Nephron (organoid): ENCODE measurements at regions not wholly inside any gene's neighbourhood (a gene's known extent, or its start where the extent isn't known, plus 50 kb on each side); places are given as distances from the start of the nearest gene placed in this dataset.
"Not testable (repeated sequence)": the region's sequence is repeated elsewhere in the genome, so short reads cannot be mapped to it uniquely, and the experiment has no call there.

Source experiments
- H3K27ac Mint-ChIP-seq, 3 experiments: 2 replicates each; pipeline ENCODE4 v1.8.0; 2020; ENCODE audit warnings: mixed read lengths in 3 of 3, mild to moderate bottlenecking in 2 of 3, moderate library complexity in 1 of 3
- H3K27me3 Mint-ChIP-seq: 2 replicates; pipeline ENCODE4 v1.8.0; 2021; ENCODE audit warnings: low read depth, mild to moderate bottlenecking, moderate library complexity, mixed read lengths
- H3K36me3 Mint-ChIP-seq: 2 replicates; pipeline ENCODE4 v1.8.0; 2020; ENCODE audit warnings: low read depth, mixed read lengths
- H3K4me1 Mint-ChIP-seq: 2 replicates; pipeline ENCODE4 v1.8.0; 2020; ENCODE audit warnings: mixed read lengths
- H3K4me3 Mint-ChIP-seq, 3 experiments: 2 replicates each; pipeline ENCODE4 v1.8.0; 2020; ENCODE audit warnings: mild to moderate bottlenecking in 3 of 3, mixed read lengths in 3 of 3, moderate library complexity in 2 of 3
- H3K9me3 Mint-ChIP-seq: 2 replicates; pipeline ENCODE4 v1.8.0; 2020; ENCODE audit warnings: mixed read lengths
- CTCF ChIP-seq, 3 experiments: fragments of 200-600 bp; sonication (generic); IDR thresholded peaks; one replicate each; pipeline ENCODE4 v1.5.0; 2021; ENCODE audit warnings: antibody characterized with exemption in 3 of 3; ENCODE audit not compliant: unreplicated experiment in 3 of 3

- Mint-ChIP-seq H3K4me3 (no peak overlapping the region), H3K27me3 (no peaks in the 10 kb centered on the region), H3K27ac (no peak overlapping the region), H3K9me3 (no peaks in the 10 kb centered on the region), H3K4me1 (no peaks in the 10 kb centered on the region), H3K36me3 (no peaks in the 10 kb centered on the region)
- TF ChIP-seq CTCF (IDR thresholded peaks at IDR 0.05; ENCODE audit: unreplicated experiment in 3 of 3): no peak
Measured at GRCh38 chr4:89502581-89502980, 195.0 kb upstream of the GPRIN3 start.

GRCh38 chr4:89497517-89498308 lies 190.1 kb upstream of the GPRIN3 start:
- peaks cover 3% of the 10 kb centered on the region for H3K4me1 Mint-ChIP-seq
- H3K4me3 Mint-ChIP-seq: no peak overlapping the region
- no peaks in the 10 kb centered on the region for H3K36me3 Mint-ChIP-seq
- H3K9me3 Mint-ChIP-seq: peaks cover 2% of the 10 kb centered on the region
- TF ChIP-seq CTCF (IDR thresholded peaks at IDR 0.05; ENCODE audit: unreplicated experiment in 3 of 3): no peak
- H3K27me3 Mint-ChIP-seq: no peaks in the 10 kb centered on the region
- no peak overlapping the region for H3K27ac Mint-ChIP-seq

- Mint-ChIP-seq H3K36me3 (no peaks in the 10 kb centered on the region), H3K27ac (no peak overlapping the region), H3K4me3 (no peak overlapping the region), H3K9me3 (peaks cover 2% of the 10 kb centered on the region), H3K27me3 (no peaks in the 10 kb centered on the region), H3K4me1 (peaks cover 9% of the 10 kb centered on the region)
- no peak for TF ChIP-seq CTCF (IDR thresholded peaks at IDR 0.05; ENCODE audit: unreplicated experiment in 3 of 3)
Measured at GRCh38 chr4:89496851-89497250, 189.3 kb upstream of the GPRIN3 start.

- no peak overlapping the region for H3K4me3 Mint-ChIP-seq
- H3K27me3 Mint-ChIP-seq: no peaks in the 10 kb centered on the region
- peaks cover 5% of the 10 kb centered on the region for H3K9me3 Mint-ChIP-seq
Measured at GRCh38 chr4:89493367-89493766, 185.8 kb upstream of the GPRIN3 start.

GRCh38 chr4:89492581-89493071 lies 185.0 kb upstream of the GPRIN3 start:
- Mint-ChIP-seq H3K27ac (no peak overlapping the region), H3K9me3 (peaks cover 5% of the 10 kb centered on the region), H3K4me3 (no peak overlapping the region), H3K27me3 (no peaks in the 10 kb centered on the region), H3K36me3 (no peaks in the 10 kb centered on the region), H3K4me1 (peaks cover 17% of the 10 kb centered on the region)
- no peak for TF ChIP-seq CTCF (IDR thresholded peaks at IDR 0.05; ENCODE audit: unreplicated experiment in 3 of 3)

More at GRCh38 chr4:89493367-89493766, 185.8 kb upstream of the GPRIN3 start:
- no peaks in the 10 kb centered on the region for H3K36me3 Mint-ChIP-seq
- peaks cover 17% of the 10 kb centered on the region for H3K4me1 Mint-ChIP-seq
- no peak overlapping the region for H3K27ac Mint-ChIP-seq
- no peak for TF ChIP-seq CTCF (IDR thresholded peaks at IDR 0.05; ENCODE audit: unreplicated experiment in 3 of 3)

GRCh38 chr4:89491761-89492160 lies 184.2 kb upstream of the GPRIN3 start:
- Mint-ChIP-seq H3K4me3 (no peak overlapping the region), H3K9me3 (peaks cover 5% of the 10 kb centered on the region), H3K27ac (peak overlapping the region in 1 of 3 experiments; percentile 22), H3K36me3 (no peaks in the 10 kb centered on the region), H3K27me3 (no peaks in the 10 kb centered on the region), H3K4me1 (peaks cover 17% of the 10 kb centered on the region)
- TF ChIP-seq CTCF (IDR thresholded peaks at IDR 0.05; ENCODE audit: unreplicated experiment in 3 of 3): no peak

- not testable (repeated sequence) for H3K27me3 Mint-ChIP-seq, H3K9me3 Mint-ChIP-seq, H3K4me3 Mint-ChIP-seq, H3K36me3 Mint-ChIP-seq, H3K27ac Mint-ChIP-seq
- H3K4me1 Mint-ChIP-seq: peaks cover 17% of the 10 kb centered on the region
Measured at GRCh38 chr4:89489921-89490431, 182.4 kb upstream of the GPRIN3 start.
